Fibroblast of lung (primary cell): ENCODE measurements at regions not wholly inside any gene's neighbourhood (a gene's known extent, or its start where the extent isn't known, plus 50 kb on each side); places are given as distances from the start of the nearest gene placed in this dataset.
A peak's percentile ranks its signal among the peaks of the same experiment; 100 is the strongest.

Source experiments
- DNase-seq, 2 donors: peaks; one replicate each; pipeline versions ENCODE4 v3.0.0 to v3.0.0-alpha.2; 2010; ENCODE audit warnings: low read depth in 2 of 2
- H2AFZ ChIP-seq: 2 replicates; pipeline ENCODE4 v1.5.1; 2012; ENCODE audit warnings: low read length, control low read depth, inconsistent platforms
- H3K27ac ChIP-seq: 2 replicates; pipeline ENCODE4 v1.5.1; 2011; ENCODE audit warnings: low read length, control low read depth; ENCODE audit not compliant: insufficient read depth
- H3K27me3 ChIP-seq: 2 replicates; pipeline ENCODE4 v1.5.1; 2011; ENCODE audit warnings: mild to moderate bottlenecking, low read length; ENCODE audit not compliant: control insufficient read depth, insufficient read depth
- H3K36me3 ChIP-seq: 2 replicates; pipeline ENCODE4 v1.5.1; 2011; ENCODE audit warnings: low read length; ENCODE audit not compliant: control insufficient read depth, insufficient read depth
- H3K4me1 ChIP-seq: 2 replicates; pipeline ENCODE4 v1.5.1; 2011; ENCODE audit warnings: low read length; ENCODE audit not compliant: control insufficient read depth, insufficient read depth; ENCODE audit errors: extremely low read depth
- H3K4me2 ChIP-seq: 2 replicates; pipeline ENCODE4 v1.5.1; 2011; ENCODE audit warnings: low read length, control low read depth; ENCODE audit not compliant: insufficient read depth; ENCODE audit errors: extremely low read depth
- H3K4me3 ChIP-seq, 4 experiments: fragments of 200-600 bp in 1 of 4; sonication (generic) in 1 of 4; replicated peaks in 1 of 4; 2 replicates each; pipeline ENCODE4 v1.5.1; 2011 to 2016; ENCODE audit warnings: low read length in 4 of 4, low read depth in 3 of 4, mild to moderate bottlenecking in 3 of 4, control low read depth in 2 of 4, inconsistent platforms in 1 of 4, mixed read lengths in 1 of 4; ENCODE audit not compliant: insufficient read depth in 1 of 4; ENCODE audit errors: control extremely low read depth in 1 of 4
- H3K79me2 ChIP-seq: 2 replicates; pipeline ENCODE4 v1.5.1; 2012; ENCODE audit warnings: mild to moderate bottlenecking, low read length, inconsistent platforms; ENCODE audit not compliant: control insufficient read depth, insufficient read depth
- H3K9ac ChIP-seq: 2 replicates; pipeline ENCODE4 v1.5.1; 2011; ENCODE audit warnings: mild to moderate bottlenecking, low read length, control low read depth; ENCODE audit not compliant: insufficient read depth
- H3K9me3 ChIP-seq: 2 replicates; pipeline ENCODE4 v1.5.1; 2012; ENCODE audit warnings: low read depth, low read length; ENCODE audit not compliant: control insufficient read depth, insufficient read depth
- H4K20me1 ChIP-seq: 2 replicates; pipeline ENCODE4 v1.5.1; 2011; ENCODE audit warnings: low read length; ENCODE audit not compliant: control insufficient read depth, insufficient read depth; ENCODE audit errors: extremely low read depth
- CTCF ChIP-seq, 2 donors: IDR thresholded peaks in 1 of 2; conservative IDR thresholded peaks in 1 of 2; 1 replicate in 1 of 2; 2 replicates in 1 of 2; pipeline ENCODE4 v1.5.1; 2011 to 2012; ENCODE audit warnings: low read length in 2 of 2, control low read depth in 1 of 2, inconsistent platforms in 1 of 2, low read depth in 1 of 2, mild to moderate bottlenecking in 1 of 2
- EZH2 ChIP-seq: IDR thresholded peaks from 2 replicates; pipeline ENCODE4 v1.5.1; 2012; ENCODE audit warnings: low read length, control low read depth, mild to moderate bottlenecking; ENCODE audit errors: missing control alignments

GRCh38 chr5:34529581-34530331 is 126.4 kb upstream of the RAI14 start:
- Histone ChIP-seq H3K4me3 (no peak overlapping the region), H3K36me3 (no peaks in the 10 kb centered on the region), H3K9ac (no peak overlapping the region), H3K27me3 (no peaks in the 10 kb centered on the region), H4K20me1 (no peaks in the 10 kb centered on the region), H2AFZ (no peak overlapping the region), H3K4me1 (peaks cover 15% of the 10 kb centered on the region), H3K9me3 (no peaks in the 10 kb centered on the region), H3K79me2 (no peaks in the 10 kb centered on the region), H3K4me2 (peak overlapping the region; percentile 48), H3K27ac (no peak overlapping the region)
- TF ChIP-seq EZH2 (no peak), CTCF (conservative IDR thresholded peaks at IDR 0.05 in 1 of 2, IDR thresholded peaks at IDR 0.05 in 1 of 2; ENCODE audit: low read depth in 1 of 2, low read length in 2 of 2) (no peak)
- DNase-seq, result no peak

- H3K36me3 ChIP-seq, result no peaks in the 10 kb centered on the region
- no peaks in the 10 kb centered on the region for H4K20me1 ChIP-seq
- peaks cover 21% of the 10 kb centered on the region for H3K4me1 ChIP-seq
- H3K9me3 ChIP-seq, result no peaks in the 10 kb centered on the region
- H3K79me2 ChIP-seq, result no peaks in the 10 kb centered on the region
- H3K27me3 ChIP-seq, result no peaks in the 10 kb centered on the region
- H3K4me3 ChIP-seq, result no peak overlapping the region
- no peak for TF ChIP-seq CTCF (conservative IDR thresholded peaks at IDR 0.05 in 1 of 2, IDR thresholded peaks at IDR 0.05 in 1 of 2; ENCODE audit: low read depth in 1 of 2, low read length in 2 of 2)
- no peak for TF ChIP-seq EZH2
- no peak overlapping the region for H3K9ac ChIP-seq
- H2AFZ ChIP-seq, result no peak overlapping the region
- peak; percentile 55 to 93 for DNase-seq
- H3K27ac ChIP-seq, result no peak overlapping the region
- H3K4me2 ChIP-seq, result no peak overlapping the region
These were observed 125.5 kb upstream of the RAI14 start for GRCh38 chr5:34530637-34531036.

DNA sequence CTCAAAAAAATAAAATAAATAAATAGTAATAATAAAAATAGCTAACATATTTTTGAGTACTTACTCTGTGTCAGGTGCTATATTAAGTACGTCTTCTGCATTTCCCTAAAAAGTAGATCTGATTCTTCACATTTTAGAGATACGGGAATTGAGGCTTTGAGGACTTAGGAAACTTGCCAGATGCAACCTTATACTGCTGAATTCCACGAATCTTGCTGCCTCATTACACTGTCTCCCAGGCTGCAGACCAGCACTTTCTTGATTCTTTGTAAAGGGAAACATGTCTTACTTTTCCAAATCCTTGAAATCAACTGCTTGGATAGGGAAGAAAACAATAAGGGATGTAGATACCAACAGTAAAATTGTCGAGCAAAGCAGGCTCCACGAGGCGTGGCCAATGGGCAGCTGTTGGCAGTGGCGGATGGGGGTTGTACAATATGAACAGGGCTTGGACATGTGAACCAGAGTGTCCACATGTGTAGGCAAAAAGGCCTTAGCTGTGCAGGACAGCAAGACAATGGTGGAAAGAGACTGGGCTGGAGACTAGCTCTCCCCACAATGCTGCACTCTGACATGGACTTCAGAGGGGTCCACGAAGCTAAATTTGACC is 124.3 kb upstream of the RAI14 start:
- H3K27ac ChIP-seq, result no peak overlapping the region

More for the DNA sequence above, 124.3 kb upstream of the RAI14 start:
- Histone ChIP-seq H3K4me2 (no peak overlapping the region), H3K79me2 (no peaks in the 10 kb centered on the region), H4K20me1 (no peaks in the 10 kb centered on the region), H3K9me3 (no peaks in the 10 kb centered on the region), H3K36me3 (no peaks in the 10 kb centered on the region), H3K4me3 (no peak overlapping the region), H3K9ac (no peak overlapping the region), H2AFZ (no peak overlapping the region), H3K27me3 (no peaks in the 10 kb centered on the region), H3K4me1 (peaks cover 21% of the 10 kb centered on the region)
- TF ChIP-seq CTCF (conservative IDR thresholded peaks at IDR 0.05 in 1 of 2, IDR thresholded peaks at IDR 0.05 in 1 of 2; ENCODE audit: low read depth in 1 of 2, low read length in 2 of 2) (no peak), EZH2 (no peak)
- DNase-seq, result peak in 1 of 2 donors; percentile 95
